GM19351 (cell line): ENCODE measurements at regions not wholly inside any gene's neighbourhood (a gene's known extent, or its start where the extent isn't known, plus 50 kb on each side); places are given as distances from the start of the nearest gene placed in this dataset.
A peak's percentile ranks its signal among the peaks of the same experiment; 100 is the strongest.

Experiments
- ATAC-seq: cut with Tn5 transposase; IDR thresholded peaks from one replicate; pipeline ENCODE4 v1.9.1; 2021; ENCODE audit warnings: mild to moderate bottlenecking, moderate library complexity; ENCODE audit not compliant: unreplicated experiment

DNA sequence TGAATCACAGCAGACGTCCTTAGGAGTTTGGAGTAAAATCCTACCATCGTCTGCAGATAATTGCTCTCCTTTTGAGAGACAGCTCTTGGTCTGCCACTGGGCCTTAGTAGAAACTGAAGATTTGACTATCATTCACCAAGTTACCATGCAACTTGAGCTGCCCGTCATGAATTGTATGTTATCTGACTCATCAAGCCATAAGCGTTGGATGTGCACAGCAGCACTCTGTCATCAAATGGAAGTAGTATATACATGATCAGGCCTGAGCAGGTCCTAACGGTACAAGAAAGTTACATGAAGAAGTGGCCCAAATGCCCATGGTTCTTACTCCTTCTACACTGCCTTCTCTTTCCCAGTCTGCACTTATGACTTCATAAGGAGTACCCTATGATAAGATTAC is 317.8 kb downstream of the GPATCH2 start:
- ATAC-seq, result no peak

DNA sequence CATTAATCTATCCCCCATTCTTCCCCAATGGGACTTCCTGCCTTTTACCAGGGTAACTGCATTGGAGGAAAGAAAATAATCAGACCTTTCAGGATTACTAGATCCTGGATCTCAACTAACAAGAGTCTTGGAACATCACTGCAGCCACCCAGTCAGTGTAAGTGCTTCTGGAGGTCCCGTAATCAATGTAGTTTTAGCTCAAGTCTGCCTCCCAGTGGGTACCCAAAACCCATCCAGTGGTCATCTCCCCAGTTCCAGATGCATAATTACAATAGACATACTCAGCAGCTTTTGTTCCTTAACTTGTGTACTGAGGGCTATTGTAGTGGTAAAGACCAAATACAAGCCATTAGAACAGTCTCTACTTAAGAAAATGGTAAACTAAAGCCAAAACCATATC is 319.1 kb downstream of the GPATCH2 start:
- peak; percentile 52 for ATAC-seq

DNA sequence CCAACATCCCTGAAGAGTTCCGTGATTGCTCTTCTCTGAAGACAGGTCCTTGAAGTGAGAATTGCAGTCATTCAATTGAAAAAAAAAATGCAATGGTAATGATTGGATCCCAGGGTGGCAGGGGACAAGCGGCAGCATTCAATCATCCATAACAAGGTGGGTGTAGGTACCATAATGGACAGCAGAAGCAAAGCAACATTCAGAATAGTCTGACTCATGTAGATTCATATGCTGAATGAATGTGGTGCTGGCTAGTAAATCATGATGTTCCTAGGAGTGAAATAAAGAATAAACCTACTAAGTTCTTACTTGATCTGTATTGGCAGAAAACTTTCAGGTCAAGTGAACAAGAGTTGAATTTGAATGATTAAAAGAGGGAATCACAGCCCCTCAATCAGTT is 319.6 kb downstream of the GPATCH2 start:
- ATAC-seq, result no peak

GRCh38 chr1:217281332-217281731 is 349.6 kb downstream of the GPATCH2 start:
- ATAC-seq, result no peak

GRCh38 chr1:217275655-217276398 is 355.1 kb downstream of the GPATCH2 start:
- peak; percentile 44 for ATAC-seq

- peak; percentile 56 for ATAC-seq
Measured at GRCh38 chr1:217274927-217275654, 355.8 kb downstream of the GPATCH2 start.

DNA sequence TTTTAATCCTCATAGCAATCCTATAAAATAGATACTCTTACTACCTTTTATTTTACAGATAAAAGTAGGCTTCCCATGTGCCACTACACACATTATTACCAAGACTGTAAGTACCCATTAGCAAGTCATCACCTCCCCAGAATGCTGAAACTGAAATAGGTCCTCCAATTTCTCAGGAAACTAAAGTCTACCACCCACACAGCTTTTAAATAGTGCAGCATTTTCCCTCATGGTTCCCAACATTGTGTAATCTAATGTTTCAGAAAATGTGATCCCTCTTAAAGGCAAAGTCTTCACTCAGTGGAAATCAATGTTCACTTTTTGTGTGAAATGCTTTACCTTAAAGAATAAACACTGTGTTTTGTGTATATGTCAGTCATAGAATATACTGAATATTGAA is 356.5 kb downstream of the GPATCH2 start:
- no peak for ATAC-seq

- no peak for ATAC-seq
Measured at GRCh38 chr1:217273866-217274265, 357.0 kb downstream of the GPATCH2 start.

DNA sequence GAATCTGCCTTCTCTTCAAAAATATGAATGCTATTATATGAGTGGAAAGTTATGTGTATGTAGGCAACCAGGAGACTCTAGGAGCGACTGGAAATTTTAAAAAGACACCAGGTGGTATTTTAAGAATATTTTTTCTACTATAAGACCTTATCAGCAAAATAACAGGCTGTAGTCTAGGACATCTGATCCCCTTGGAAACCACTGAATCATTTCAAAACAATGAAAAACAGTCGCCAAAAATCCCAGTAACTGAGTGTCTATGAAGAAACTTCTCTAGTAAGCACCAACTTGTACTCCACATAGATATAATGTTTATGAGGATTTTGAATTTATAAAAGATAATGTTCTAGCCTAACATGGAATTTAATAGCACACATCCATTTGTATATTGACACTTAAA is 358.5 kb downstream of the GPATCH2 start:
- ATAC-seq, result no peak

GRCh38 chr1:217270101-217270500 is 360.8 kb downstream of the GPATCH2 start:
- ATAC-seq, result no peak

- no peak for ATAC-seq
Measured at GRCh38 chr1:217268058-217268457, 362.8 kb downstream of the GPATCH2 start.

GRCh38 chr1:217261636-217262035 is 369.3 kb downstream of the GPATCH2 start:
- no peak for ATAC-seq

DNA sequence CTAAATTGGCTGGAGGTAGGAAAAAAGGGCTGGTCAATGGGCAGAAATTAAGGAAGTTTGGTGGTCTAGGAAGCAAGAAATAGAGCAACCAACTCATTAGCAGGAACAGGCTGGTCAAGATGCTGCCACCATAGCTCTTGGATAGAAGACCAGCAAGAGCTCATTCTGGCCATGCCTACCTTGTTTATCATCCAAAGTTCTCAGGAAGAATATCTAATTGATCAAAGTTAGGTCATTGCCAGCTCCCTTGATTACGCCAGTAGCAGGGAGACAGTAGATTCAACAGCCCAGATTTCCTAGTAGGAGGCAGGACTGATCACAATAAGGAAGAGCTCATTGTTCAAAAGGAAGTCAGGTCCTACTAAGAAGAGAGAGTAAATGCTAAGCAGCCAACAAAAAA is 370.2 kb downstream of the GPATCH2 start:
- no peak for ATAC-seq

DNA sequence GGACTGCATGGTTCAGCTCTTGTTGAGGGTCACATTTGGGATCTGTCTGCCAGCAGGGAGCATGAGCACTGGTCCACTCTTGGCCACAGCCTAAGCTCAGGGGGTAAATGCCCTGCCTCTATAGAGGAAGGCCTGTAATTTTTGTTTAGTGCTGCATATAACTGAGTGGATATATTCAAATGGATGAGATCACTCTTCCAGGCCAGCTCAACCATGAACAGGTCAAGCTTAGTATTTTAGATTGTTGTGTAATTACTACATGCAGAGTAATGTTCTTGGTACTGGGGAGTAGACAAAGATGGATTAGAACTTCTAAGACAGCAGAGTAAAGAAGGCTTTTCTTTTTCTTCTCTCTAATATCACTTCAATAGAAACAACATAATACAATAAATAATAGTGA is 376.9 kb downstream of the GPATCH2 start:
- ATAC-seq, result no peak

DNA sequence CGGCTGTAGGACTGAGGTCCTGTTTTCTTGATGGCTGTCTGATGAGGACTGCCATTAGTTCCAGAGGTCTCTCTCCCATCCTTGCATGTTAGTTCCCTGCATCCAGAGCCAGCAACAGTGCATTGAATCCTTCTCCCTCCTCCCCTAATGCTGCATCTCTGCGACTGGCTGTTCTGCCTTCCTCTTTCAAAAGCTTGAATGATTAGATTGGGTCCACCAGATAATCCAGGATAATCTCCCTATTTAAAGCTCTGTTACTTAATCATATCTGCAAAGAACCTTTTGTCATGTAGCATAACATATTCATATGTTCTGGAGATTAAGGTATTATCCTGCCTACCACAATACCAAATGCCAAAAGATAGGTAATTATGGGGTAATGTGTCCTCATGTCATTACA is 377.5 kb downstream of the GPATCH2 start:
- ATAC-seq, result no peak

- no peak for ATAC-seq
Measured at GRCh38 chr1:217251121-217251520, 379.8 kb downstream of the GPATCH2 start.

DNA sequence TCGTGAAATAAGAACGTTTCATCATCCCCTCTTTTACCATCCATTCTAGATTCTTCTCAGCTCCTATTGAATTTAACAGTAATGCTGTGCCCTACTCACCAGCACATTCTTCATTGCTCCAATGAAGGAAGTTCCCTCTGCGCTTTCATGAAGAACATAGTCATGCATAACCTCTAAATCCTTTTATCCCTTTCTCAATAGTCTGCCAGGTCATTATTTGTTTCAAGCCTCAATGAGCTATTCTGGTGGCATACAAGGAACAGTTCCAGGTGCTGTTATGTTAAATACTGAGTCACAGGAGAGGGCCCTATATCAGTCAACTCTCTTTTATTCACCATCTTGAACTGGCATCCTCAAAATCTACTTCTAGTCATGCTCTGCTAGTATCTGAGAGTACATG is 381.0 kb downstream of the GPATCH2 start:
- ATAC-seq, result no peak

DNA sequence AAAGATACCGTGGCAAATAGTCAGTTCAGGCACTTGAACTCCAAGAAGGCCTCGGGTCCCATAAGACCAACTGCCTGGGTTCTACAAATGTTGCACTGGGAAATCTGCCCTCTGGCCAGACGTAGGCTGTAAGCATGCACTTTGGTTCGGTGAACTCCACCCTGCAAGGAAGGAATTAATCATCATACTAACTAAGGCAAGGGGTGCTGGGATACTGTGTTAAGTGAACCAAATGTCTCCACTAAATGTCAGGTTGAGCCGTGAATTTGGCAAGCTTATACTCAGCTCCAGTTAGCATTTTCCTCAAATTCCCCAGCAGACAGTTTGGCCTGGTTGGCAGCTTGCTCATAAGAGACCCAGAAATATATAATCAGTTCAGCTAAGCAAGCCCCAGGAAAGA is 385.9 kb downstream of the GPATCH2 start:
- no peak for ATAC-seq

DNA sequence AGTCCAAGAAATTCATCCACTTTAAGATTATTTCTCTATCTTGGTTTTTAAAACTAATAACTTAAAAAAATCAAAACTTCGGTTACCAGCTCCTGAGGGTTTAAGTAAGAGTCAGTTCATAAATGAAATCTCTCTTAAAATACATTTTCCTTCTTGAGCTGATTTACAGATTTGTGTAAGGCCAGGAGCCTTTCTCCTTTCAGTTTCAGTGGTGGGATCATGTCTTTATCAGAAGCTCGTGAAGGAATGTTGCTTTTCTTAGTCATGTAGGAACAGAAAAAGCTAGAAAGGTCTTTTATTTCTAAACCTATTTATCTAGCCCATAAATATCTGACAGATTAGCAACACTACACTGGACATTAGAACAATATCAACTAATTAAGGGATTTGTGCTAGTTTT is 390.2 kb downstream of the GPATCH2 start:
- no peak for ATAC-seq

DNA sequence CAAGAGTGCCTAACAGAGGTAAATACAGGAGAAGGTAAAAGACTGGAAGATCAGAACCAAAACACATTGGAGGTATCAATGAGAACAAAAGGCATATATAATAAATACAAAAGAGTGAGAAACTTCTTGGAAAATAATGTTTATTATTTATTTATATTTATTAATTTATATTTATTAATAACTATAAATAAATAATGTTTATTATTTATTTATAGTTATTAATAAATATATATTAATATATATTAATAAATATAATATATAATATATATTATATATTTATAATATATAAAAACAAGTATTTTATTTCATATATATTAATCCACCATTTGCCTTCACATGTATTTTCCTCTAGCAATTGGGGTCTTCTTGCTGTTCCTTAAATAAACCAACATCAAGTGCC is 391.9 kb downstream of the GPATCH2 start:
- ATAC-seq, result no peak

DNA sequence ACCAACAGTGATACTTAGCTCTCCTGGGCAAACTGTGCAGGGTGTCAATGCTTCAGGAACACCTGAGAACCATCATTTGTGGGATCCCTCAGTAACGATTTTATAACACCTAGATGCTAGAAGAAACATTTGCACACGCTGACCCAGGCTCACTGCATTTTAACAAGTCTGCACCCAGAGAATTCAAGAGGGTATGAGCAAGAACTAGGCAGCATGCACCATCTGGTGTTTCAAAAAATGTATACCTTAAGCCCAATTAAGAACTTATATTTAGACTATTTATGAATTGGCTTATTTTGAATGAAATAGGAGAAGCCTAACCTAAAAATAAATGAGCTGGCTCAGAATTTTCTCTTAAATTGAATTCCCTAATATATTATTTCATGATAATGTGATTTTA is 400.5 kb downstream of the GPATCH2 start:
- ATAC-seq, result no peak

- ATAC-seq, result no peak
Measured at GRCh38 chr1:217228689-217229088, 402.2 kb downstream of the GPATCH2 start.

DNA sequence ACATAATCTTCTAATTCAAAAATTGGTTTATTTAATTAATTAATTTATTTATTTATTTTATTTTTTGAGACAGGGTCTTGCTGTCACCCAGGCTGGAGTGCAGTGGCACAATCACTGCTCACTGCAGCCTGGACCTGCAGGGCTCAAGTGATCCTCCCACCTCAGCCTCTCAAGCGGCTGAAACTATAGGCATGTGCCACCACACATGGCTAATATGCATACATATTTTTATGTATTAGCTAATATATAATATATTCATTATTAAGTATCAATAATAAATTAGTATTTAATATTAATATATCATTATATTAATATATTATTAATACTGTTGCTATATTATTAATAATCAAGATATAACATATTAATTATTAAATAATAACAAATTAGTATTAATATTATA is 406.7 kb downstream of the GPATCH2 start:
- ATAC-seq, result no peak
